MM.1S (cell line): ENCODE measurements at regions not wholly inside any gene's neighbourhood (a gene's known extent, or its start where the extent isn't known, plus 50 kb on each side); places are given as distances from the start of the nearest gene placed in this dataset.
A peak's percentile ranks its signal among the peaks of the same experiment; 100 is the strongest.
"Not testable (repeated sequence)": the region's sequence is repeated elsewhere in the genome, so short reads cannot be mapped to it uniquely, and the experiment has no call there.

Experiments
- DNase-seq: peaks from one replicate; pipeline ENCODE4 v3.0.0-alpha.2; 2015
- H2AFZ ChIP-seq: fragments of 300-600 bp; sonication (generic); 2 replicates; pipeline ENCODE4 v1.6.0; 2016; ENCODE audit warnings: antibody characterized with exemption, low read length
- H3F3A ChIP-seq: fragments of 300-600 bp; sonication (generic); 2 replicates; pipeline ENCODE4 v1.6.1; 2016; ENCODE audit warnings: mild to moderate bottlenecking, antibody characterized with exemption, low read length, moderate library complexity, mixed read lengths; ENCODE audit not compliant: insufficient read depth
- H3K27ac ChIP-seq: fragments of 300-600 bp; sonication (generic); 2 replicates; pipeline ENCODE4 v1.5.1; 2016; ENCODE audit warnings: mild to moderate bottlenecking, low read length
- H3K27me3 ChIP-seq: fragments of 300-600 bp; sonication (generic); replicated peaks from 2 replicates; pipeline ENCODE4 v1.6.0; 2016; ENCODE audit warnings: low read length; ENCODE audit not compliant: insufficient read depth
- H3K36me3 ChIP-seq: fragments of 300-600 bp; sonication (generic); replicated peaks from 2 replicates; pipeline ENCODE4 v1.6.1; 2016; ENCODE audit warnings: mild to moderate bottlenecking, low read length, mixed read lengths; ENCODE audit not compliant: insufficient read depth
- H3K4me1 ChIP-seq: fragments of 300-600 bp; sonication (generic); 2 replicates; pipeline ENCODE4 v1.6.1; 2016; ENCODE audit warnings: low read length, mixed read lengths
- H3K4me2 ChIP-seq: fragments of 300-600 bp; sonication (generic); 2 replicates; pipeline ENCODE4 v1.6.0; 2016; ENCODE audit warnings: low read depth, low read length
- H3K4me3 ChIP-seq: fragments of 300-600 bp; sonication (generic); 2 replicates; pipeline ENCODE4 v1.5.1; 2016; ENCODE audit warnings: low read length, mixed read lengths
- H3K79me2 ChIP-seq: fragments of 300-600 bp; sonication (generic); 2 replicates; pipeline ENCODE4 v1.6.1; 2016; ENCODE audit warnings: mixed run types, low read length, mixed read lengths
- H3K9ac ChIP-seq: fragments of 300-600 bp; sonication (generic); 2 replicates; pipeline ENCODE4 v1.6.1; 2016; ENCODE audit warnings: low read length, mixed read lengths
- H3K9me2 ChIP-seq: fragments of 300-600 bp; sonication (generic); replicated peaks from 2 replicates; pipeline ENCODE4 v1.6.1; 2016; ENCODE audit warnings: mild to moderate bottlenecking, low read length, mixed read lengths; ENCODE audit not compliant: insufficient read depth
- H3K9me3 ChIP-seq: fragments of 300-600 bp; sonication (generic); replicated peaks from 2 replicates; pipeline ENCODE4 v1.6.1; 2016; ENCODE audit warnings: mild to moderate bottlenecking, low read length, mixed read lengths; ENCODE audit not compliant: insufficient read depth
- H4K20me1 ChIP-seq: fragments of 300-600 bp; sonication (generic); 2 replicates; pipeline ENCODE4 v1.6.1; 2016; ENCODE audit warnings: mild to moderate bottlenecking, low read length, moderate library complexity, mixed read lengths; ENCODE audit not compliant: insufficient read depth
- CTCF ChIP-seq: fragments of 300-600 bp; sonication (generic); IDR thresholded peaks from 2 replicates; pipeline ENCODE4 v1.5.1; 2016; ENCODE audit warnings: antibody characterized with exemption, low read length, mixed read lengths
- EZH2 ChIP-seq: fragments of 300-600 bp; sonication (generic); optimal IDR thresholded peaks from 2 replicates; pipeline ENCODE3; 2017; ENCODE audit warnings: low read depth, mild to moderate bottlenecking, antibody characterized with exemption, low read length, mixed read lengths
- EZH2phosphoT487 ChIP-seq: fragments of 300-600 bp; sonication (generic); IDR thresholded peaks from 2 replicates; pipeline ENCODE4 v1.6.1; 2018; ENCODE audit warnings: antibody characterized with exemption, low read length

- H3K9me2 ChIP-seq: no peaks in the 10 kb centered on the region
- H3K27ac ChIP-seq: no peak overlapping the region
- no peaks in the 10 kb centered on the region for H3K27me3 ChIP-seq
- H3K4me1 ChIP-seq: peaks cover 7% of the 10 kb centered on the region
- TF ChIP-seq CTCF (no peak), EZH2phosphoT487 (no peak), EZH2 (no peak)
- H3F3A ChIP-seq: no peaks in the 10 kb centered on the region; the same call in 1 of the 2 replicates
- no peak overlapping the region for H3K9ac ChIP-seq
- no peak overlapping the region for H3K4me3 ChIP-seq
- no peak overlapping the region for H2AFZ ChIP-seq
- H3K79me2 ChIP-seq: no peaks in the 10 kb centered on the region
- no peaks in the 10 kb centered on the region for H3K36me3 ChIP-seq
- H3K9me3 ChIP-seq: no peaks in the 10 kb centered on the region
- no peak for DNase-seq
- no peaks in the 10 kb centered on the region for H4K20me1 ChIP-seq
- H3K4me2 ChIP-seq: no peak overlapping the region
Measured at GRCh38 chr10:21039721-21040120, 142.6 kb upstream of the NEBL start.

- Histone ChIP-seq H3K9ac (no peak overlapping the region), H3K27ac (no peak overlapping the region), H3K4me1 (peaks cover 7% of the 10 kb centered on the region), H3K27me3 (no peaks in the 10 kb centered on the region), H4K20me1 (no peaks in the 10 kb centered on the region), H3F3A (no peaks in the 10 kb centered on the region; the same call in 1 of the 2 replicates), H3K79me2 (no peaks in the 10 kb centered on the region), H3K9me2 (no peaks in the 10 kb centered on the region), H3K36me3 (no peaks in the 10 kb centered on the region), H3K4me3 (no peak overlapping the region), H3K4me2 (peak overlapping the region; percentile 53; the same call in 1 of the 2 replicates), H2AFZ (peak overlapping the region; percentile 52), H3K9me3 (no peaks in the 10 kb centered on the region)
- TF ChIP-seq EZH2phosphoT487: no peak
- no peak for TF ChIP-seq CTCF
- TF ChIP-seq EZH2: no peak
- no peak for DNase-seq
Measured at GRCh38 chr10:21036757-21037156, 139.6 kb upstream of the NEBL start.

- H3K9me2 ChIP-seq, H3K9me3 ChIP-seq, H3K79me2 ChIP-seq, H3K27me3 ChIP-seq, H3K9ac ChIP-seq, H3K27ac ChIP-seq, H3K36me3 ChIP-seq, H2AFZ ChIP-seq, DNase-seq, H4K20me1 ChIP-seq, H3K4me2 ChIP-seq, H3F3A ChIP-seq, H3K4me3 ChIP-seq, H3K4me1 ChIP-seq: not testable (repeated sequence)
Measured at GRCh38 chr10:21034770-21035169, 137.7 kb upstream of the NEBL start.

GRCh38 chr10:21034241-21034640, 137.1 kb upstream of the NEBL start:
- Histone ChIP-seq H3K27me3 (no peaks in the 10 kb centered on the region), H3K27ac (no peak overlapping the region), H3K9ac (no peak overlapping the region), H3K36me3 (no peaks in the 10 kb centered on the region), H3K4me2 (no peak overlapping the region), H3K4me1 (peaks cover 7% of the 10 kb centered on the region), H3K79me2 (no peaks in the 10 kb centered on the region), H3K9me2 (no peaks in the 10 kb centered on the region), H3K9me3 (no peaks in the 10 kb centered on the region), H3K4me3 (no peak overlapping the region), H2AFZ (no peak overlapping the region), H4K20me1 (no peaks in the 10 kb centered on the region), H3F3A (no peaks in the 10 kb centered on the region; the same call in 1 of the 2 replicates)
- TF ChIP-seq EZH2 (no peak), CTCF (no peak), EZH2phosphoT487 (no peak)
- DNase-seq: no peak
